ENCODE measurements at regions not wholly inside any gene's neighbourhood (a gene's known extent, or its start where the extent isn't known, plus 50 kb on each side); places are given as distances from the start of the nearest gene placed in this dataset.
A peak's percentile ranks its signal among the peaks of the same experiment; 100 is the strongest.

GRCh38 chr7:81624650-81625631 lies 144.9 kb downstream of the HGF start:
- no TSS peak for BruUV-seq (replicated peaks)
- CTCF ChIA-PET: no interaction called here
- H3K27ac ChIP-seq (ENCODE audit: low read length): peak overlapping the region; percentile 15; the same call in 1 of the 2 replicates
- H3K9me2 ChIP-seq (replicated peaks; ENCODE audit: low read length): no peaks in the 10 kb centered on the region
- no peak overlapping the region for H3K4me3 ChIP-seq (ENCODE audit: low read length)
- no peaks in the 10 kb centered on the region for H3K79me2 ChIP-seq (ENCODE audit: low read length)
- no peak overlapping the region for H2AFZ ChIP-seq (ENCODE audit: low read length)
- DNase-seq (no peak), ATAC-seq (no peak)
- H4K20me1 ChIP-seq (ENCODE audit: low read length): no peaks in the 10 kb centered on the region
- no peak overlapping the region for H3K4me2 ChIP-seq (ENCODE audit: low read length)
- intact Hi-C loops (cut with micrococcal nuclease): no loop called here
- H3K9me3 ChIP-seq (ENCODE audit: low read length): no peaks in the 10 kb centered on the region
- H3K9ac ChIP-seq (ENCODE audit: low read length): no peak overlapping the region
- no peaks in the 10 kb centered on the region for H3K27me3 ChIP-seq (ENCODE audit: low read length)
- H3K36me3 ChIP-seq (ENCODE audit: low read depth, low read length): no peaks in the 10 kb centered on the region
- peaks cover 32% of the 10 kb centered on the region for H3K4me1 ChIP-seq (ENCODE audit: insufficient read depth, low read length)
- H3F3A ChIP-seq (ENCODE audit: low read length, unreplicated experiment): no peaks in the 10 kb centered on the region
- POLR2A ChIA-PET (ENCODE audit: unreplicated experiment): no interaction called here
- TF ChIP-seq EZH2 (IDR thresholded peaks at IDR 0.05; ENCODE audit: low read length, unreplicated experiment) (no peak), CTCF (conservative IDR thresholded peaks at IDR 0.05; ENCODE audit: low read depth, low read length) (no peak), EZH2phosphoT487 (IDR thresholded peaks at IDR 0.05; ENCODE audit: borderline replicate concordance, low read length) (no peak)

- H3K27me3 ChIP-seq (ENCODE audit: low read length): no peaks in the 10 kb centered on the region
- no peaks in the 10 kb centered on the region for H3K9me3 ChIP-seq (ENCODE audit: low read length)
- DNase-seq (peak; percentile 9), ATAC-seq (no peak)
- BruUV-seq (replicated peaks): no TSS peak
- no peaks in the 10 kb centered on the region for H3K36me3 ChIP-seq (ENCODE audit: low read depth, low read length)
- H3K4me2 ChIP-seq (ENCODE audit: low read length): no peak overlapping the region
- intact Hi-C loops (cut with micrococcal nuclease): no loop called here
- no peak for TF ChIP-seq EZH2 (IDR thresholded peaks at IDR 0.05; ENCODE audit: low read length, unreplicated experiment)
- no peak for TF ChIP-seq CTCF (conservative IDR thresholded peaks at IDR 0.05; ENCODE audit: low read depth, low read length)
- no peak for TF ChIP-seq EZH2phosphoT487 (IDR thresholded peaks at IDR 0.05; ENCODE audit: borderline replicate concordance, low read length)
- ChIA-PET POLR2A (ENCODE audit: unreplicated experiment) (no interaction called here), CTCF (no interaction called here)
- H3K9ac ChIP-seq (ENCODE audit: low read length): no peak overlapping the region
- H3F3A ChIP-seq (ENCODE audit: low read length, unreplicated experiment): no peaks in the 10 kb centered on the region
- H3K4me3 ChIP-seq (ENCODE audit: low read length): no peak overlapping the region
- no peaks in the 10 kb centered on the region for H4K20me1 ChIP-seq (ENCODE audit: low read length)
- H3K27ac ChIP-seq (ENCODE audit: low read length): peak overlapping the region; percentile 15; the same call in 1 of the 2 replicates
- H2AFZ ChIP-seq (ENCODE audit: low read length): no peak overlapping the region
- H3K79me2 ChIP-seq (ENCODE audit: low read length): no peaks in the 10 kb centered on the region
- no peaks in the 10 kb centered on the region for H3K9me2 ChIP-seq (replicated peaks; ENCODE audit: low read length)
- H3K4me1 ChIP-seq (ENCODE audit: insufficient read depth, low read length): peaks cover 33% of the 10 kb centered on the region
These were observed 145.7 kb downstream of the HGF start for GRCh38 chr7:81624021-81624592.
